Right lobe of liver (tissue), 4 donors: ENCODE measurements at regions not wholly inside any gene's neighbourhood (a gene's known extent, or its start where the extent isn't known, plus 50 kb on each side); places are given as distances from the start of the nearest gene placed in this dataset.

Source experiments
- POLR2A ChIP-seq: fragments of 450-650 bp; IDR thresholded peaks from one replicate; pipeline ENCODE4 v1.6.1; 2017; ENCODE audit warnings: antibody characterized with exemption, mild to moderate bottlenecking
- TF ChIP-seq, protein P1 (sequence below), 4 donors: fragments of 200-600 bp in 3 of 4; fragments of 450-650 bp in 1 of 4; IDR thresholded peaks; one replicate each; pipeline versions ENCODE4 v1.5.1 to v1.8.0; 2016 to 2022; ENCODE audit warnings: antibody characterized with exemption in 4 of 4, mild to moderate bottlenecking in 2 of 4
- donor health status: DM: no; HTN: no; CAD: no.
- donor health status: DM: no; HTN: no; CAD: no.
- donor health status: DM: no; HTN: yes; CAD: no.

DNA sequence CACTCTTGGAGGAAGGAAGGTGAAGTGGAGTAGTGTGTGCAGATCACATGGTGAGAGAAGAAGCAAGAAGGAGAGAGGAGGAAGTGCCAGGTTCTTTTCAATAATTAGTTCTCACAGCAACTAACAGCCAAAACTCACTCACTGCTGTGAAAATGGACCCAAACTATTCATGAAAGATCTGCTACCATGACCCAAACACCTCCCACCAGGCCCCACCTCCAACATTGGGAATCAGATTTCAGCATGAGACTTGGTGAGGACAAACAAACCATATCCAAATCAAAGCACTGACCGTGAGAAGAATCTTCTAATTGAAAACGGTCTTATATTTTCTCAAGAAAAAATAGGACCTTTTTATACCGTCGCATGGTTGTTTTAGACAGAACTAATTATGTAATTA, 468.7 kb upstream of the TYRP1 start:
- TF ChIP-seq, protein P1, sequence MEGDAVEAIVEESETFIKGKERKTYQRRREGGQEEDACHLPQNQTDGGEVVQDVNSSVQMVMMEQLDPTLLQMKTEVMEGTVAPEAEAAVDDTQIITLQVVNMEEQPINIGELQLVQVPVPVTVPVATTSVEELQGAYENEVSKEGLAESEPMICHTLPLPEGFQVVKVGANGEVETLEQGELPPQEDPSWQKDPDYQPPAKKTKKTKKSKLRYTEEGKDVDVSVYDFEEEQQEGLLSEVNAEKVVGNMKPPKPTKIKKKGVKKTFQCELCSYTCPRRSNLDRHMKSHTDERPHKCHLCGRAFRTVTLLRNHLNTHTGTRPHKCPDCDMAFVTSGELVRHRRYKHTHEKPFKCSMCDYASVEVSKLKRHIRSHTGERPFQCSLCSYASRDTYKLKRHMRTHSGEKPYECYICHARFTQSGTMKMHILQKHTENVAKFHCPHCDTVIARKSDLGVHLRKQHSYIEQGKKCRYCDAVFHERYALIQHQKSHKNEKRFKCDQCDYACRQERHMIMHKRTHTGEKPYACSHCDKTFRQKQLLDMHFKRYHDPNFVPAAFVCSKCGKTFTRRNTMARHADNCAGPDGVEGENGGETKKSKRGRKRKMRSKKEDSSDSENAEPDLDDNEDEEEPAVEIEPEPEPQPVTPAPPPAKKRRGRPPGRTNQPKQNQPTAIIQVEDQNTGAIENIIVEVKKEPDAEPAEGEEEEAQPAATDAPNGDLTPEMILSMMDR (IDR thresholded peaks at IDR 0.05), result no peak
- TF ChIP-seq POLR2A, result no peak
